Anterior cingulate cortex (tissue), 58 donors: ENCODE measurements at regions not wholly inside any gene's neighbourhood (a gene's known extent, or its start where the extent isn't known, plus 50 kb on each side); places are given as distances from the start of the nearest gene placed in this dataset.
"Not testable (repeated sequence)": the region's sequence is repeated elsewhere in the genome, so short reads cannot be mapped to it uniquely, and the experiment has no call there.

Source experiments
- DNase-seq, 58 donors: peaks; one replicate each; lab custom pipeline; 2025; lab: John Stamatoyannopoulos, UW

GRCh38 chrX:40262157-40263013 lies 164.6 kb upstream of the BCOR start:
- DNase-seq: no peak

GRCh38 chrX:40261833-40262156 lies 164.0 kb upstream of the BCOR start:
- no peak for DNase-seq

DNA sequence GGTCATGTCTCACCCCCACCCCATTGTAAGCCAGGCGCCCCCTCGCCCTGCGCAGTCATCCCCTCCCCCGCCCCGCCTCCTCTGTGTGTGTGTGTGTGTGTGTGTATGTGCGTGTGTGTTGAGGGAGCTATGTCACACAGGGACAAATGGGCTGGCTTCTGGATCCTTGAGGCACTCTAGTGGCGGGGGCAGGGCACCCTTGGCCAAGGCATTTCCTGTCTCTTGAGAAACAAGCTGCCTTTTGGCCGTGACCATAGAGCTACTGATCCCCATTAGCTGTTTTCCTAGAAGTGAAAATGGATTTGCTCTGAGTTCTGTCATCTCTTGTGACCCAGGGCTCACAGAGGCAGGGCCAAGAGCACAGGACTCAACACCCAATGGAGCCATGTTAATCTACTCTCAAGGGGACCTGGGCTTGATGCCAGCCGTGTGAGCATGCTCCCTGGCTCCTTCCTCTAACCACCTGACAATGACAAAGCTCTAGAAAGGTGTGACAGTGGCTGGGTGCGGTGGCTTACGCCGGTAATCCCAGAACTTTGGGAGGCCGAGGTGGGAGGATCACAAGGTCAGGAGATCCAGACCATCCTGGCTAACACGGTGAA lies 162.5 kb upstream of the BCOR start:
- DNase-seq: no peak

- no peak for DNase-seq
Measured at GRCh38 chrX:40258909-40259308, 161.2 kb upstream of the BCOR start.

DNA sequence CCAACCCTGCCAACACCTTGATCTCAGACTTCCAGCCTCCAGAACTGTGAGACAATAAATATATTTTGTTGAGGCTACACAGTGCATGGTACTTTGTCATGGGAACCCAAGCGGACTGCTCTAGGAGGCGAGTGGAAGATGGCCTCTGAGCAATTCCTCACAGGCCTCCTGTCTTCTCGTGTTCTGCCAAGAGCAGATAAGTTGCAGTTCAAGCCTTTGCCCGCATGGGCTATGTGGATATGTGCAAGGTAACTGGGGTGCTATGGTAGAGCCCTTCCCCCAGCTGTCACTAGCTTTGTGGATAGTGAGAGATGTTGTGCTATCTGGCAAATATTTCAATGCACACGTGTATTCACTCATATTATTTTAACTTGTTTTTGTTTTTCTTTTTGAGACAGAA lies 156.0 kb upstream of the BCOR start:
- DNase-seq: no peak

GRCh38 chrX:40249582-40249981 lies 151.8 kb upstream of the BCOR start:
- DNase-seq: no peak

DNA sequence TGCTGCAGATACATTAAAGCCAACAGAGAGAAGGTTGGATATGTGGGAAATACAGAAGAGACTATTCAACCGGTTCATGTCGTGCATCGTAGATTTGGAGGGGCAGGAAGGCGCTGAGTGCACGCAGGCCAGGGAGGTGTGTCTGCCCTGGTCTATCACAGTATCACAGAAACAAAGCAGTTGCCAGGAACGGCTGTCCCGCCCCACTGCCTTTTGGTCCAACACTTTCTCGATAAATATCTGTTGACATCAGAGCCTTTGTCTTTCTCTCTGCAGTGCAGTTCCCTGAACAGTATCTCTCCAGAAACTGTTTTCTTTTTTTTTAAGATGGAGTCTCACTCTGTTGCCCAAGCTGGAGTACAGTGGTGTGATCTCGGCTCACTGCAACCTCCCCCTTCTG lies 151.1 kb upstream of the BCOR start:
- no peak for DNase-seq

- DNase-seq: no peak
Measured at GRCh38 chrX:40247848-40248622, 150.3 kb upstream of the BCOR start.

DNA sequence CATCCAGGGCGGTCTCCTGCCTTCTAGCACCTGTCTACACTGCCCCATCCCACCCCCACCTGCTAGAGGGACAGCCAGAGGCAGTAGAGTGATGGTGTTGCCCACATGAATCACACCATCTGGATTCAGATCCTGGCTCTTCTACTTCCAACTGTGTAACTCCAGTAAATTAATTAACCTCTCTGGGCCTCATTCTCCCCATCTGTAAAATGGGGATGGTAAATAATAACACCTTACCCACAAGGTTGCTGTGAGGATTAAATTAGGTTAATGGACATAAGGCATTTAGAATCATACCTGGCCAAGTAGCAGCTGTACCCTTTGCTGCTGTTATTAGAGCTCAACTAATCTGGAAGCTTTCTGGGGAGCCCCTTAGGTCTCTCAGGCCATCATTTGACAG lies 149.6 kb upstream of the BCOR start:
- DNase-seq: no peak

- no peak for DNase-seq
Measured at GRCh38 chrX:40245488-40246071, 147.8 kb upstream of the BCOR start.

DNA sequence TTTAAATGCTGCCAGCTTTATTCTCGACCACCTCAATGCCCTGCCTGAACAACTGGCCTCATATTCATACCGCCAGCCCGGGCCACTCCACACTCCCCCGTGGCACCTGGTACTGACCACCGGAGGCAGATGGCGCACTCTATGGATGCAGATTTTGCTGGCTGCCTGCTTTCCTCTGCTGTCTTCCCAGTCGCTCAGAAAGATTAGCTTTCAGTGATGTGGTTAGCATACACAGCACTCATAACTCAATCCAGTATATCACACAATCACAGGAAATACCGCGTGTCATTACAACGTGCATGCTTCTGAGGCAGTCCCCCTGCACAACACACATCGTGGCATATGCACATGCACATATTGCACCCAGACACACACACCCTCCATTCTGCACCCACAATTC lies 147.2 kb upstream of the BCOR start:
- DNase-seq: peak in 2 of 58 donors; percentile 0

DNA sequence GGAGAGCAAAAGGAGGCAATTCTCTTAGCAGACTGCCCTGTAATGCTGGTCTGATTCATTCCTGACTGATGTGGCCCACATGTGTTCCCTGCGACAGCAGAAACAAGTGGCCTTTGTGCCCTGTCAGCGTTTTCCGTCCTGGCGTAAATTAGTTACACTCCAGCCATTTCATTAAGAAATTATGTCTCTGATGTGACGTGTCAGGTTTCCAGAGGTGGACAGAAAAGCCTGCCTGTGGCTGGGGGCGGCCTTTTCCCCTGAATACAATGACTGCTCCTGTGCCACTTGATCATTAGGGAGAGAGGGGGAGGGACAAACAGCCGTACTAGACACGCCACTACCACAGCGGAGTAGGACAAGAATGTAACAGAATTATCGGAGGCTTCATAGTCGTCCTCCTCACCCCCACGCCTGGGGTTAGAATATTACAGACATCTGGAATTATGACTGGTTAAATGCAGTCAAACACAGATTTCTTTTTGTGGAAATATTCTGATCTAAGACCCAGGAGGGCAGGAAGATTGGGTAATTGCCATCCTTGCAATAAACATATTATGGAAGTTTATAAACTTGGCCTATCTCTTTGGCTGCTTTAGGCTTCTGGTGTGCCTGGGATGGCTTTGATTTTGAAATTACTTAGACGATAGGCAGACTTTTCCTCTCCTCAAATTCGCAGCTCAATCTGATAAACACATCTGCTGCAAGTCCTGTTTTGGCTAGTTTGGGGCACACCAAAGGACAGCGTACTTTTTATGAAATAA lies 146.2 kb upstream of the BCOR start:
- no peak for DNase-seq

DNA sequence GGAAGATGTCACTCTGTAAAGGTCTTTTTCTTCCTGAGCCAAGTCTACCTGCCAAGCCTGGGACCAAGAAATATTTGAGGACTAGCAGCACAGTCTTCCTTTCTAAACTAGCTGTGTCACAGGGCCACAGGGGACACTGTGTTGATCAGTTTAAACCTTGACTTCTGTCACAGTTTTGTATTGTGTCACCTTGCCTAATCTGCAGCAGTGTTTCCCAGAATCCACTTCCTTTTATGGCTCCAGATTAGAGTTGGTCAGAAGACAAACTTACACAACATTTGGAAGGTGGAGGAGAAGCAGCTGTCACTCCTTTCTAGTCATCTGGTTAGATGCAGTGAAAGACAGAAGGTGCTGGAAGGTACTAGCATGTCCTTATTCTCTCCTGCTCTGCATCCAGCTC lies 143.1 kb upstream of the BCOR start:
- DNase-seq: peak in 1 of 58 donors; percentile 0

- no peak for DNase-seq
Measured at GRCh38 chrX:40237731-40238178, 140.0 kb upstream of the BCOR start.

DNA sequence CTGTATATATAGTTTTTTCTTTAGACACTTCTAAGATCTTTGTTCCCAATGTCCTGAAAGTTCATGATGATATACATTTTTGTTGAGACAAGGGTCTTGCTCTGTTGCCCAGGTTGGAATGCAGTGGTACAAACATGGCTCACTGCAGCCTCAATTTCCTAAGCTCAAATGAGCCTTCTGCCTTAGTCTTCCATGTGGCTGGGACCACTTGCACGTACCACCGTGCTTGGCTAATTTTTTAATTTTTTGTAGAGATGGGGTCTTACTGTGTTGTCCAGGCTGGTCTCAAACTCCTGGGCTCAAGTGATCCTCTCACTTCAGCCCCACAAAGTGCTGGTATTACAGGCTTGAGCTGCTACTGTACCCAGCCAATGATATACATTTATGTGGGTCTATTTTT lies 132.9 kb upstream of the BCOR start:
- DNase-seq: no peak

DNA sequence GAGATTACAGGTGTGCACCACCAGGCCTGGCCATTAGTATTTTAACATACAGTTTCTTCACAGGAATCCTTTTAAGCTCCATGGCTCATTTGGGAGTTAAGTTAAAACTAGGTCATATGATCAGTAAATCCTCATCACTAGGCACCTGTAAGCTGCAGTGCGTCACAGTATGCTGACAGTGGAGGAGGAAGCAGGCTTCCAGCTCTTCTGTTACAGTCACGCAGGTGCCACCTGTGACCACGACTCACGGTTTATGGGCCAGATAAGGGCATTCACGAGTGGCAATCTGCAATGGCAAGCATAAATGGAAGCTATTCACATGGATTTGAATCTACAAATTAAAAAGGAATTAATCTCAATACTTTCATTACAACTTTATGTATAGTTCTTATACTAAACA lies 129.4 kb upstream of the BCOR start:
- no peak for DNase-seq

GRCh38 chrX:40224658-40225057 lies 126.9 kb upstream of the BCOR start:
- no peak for DNase-seq

- not testable (repeated sequence) for DNase-seq
Measured at GRCh38 chrX:40222612-40223011, 124.9 kb upstream of the BCOR start.

GRCh38 chrX:40213092-40213491 lies 115.3 kb upstream of the BCOR start:
- DNase-seq: no peak

DNA sequence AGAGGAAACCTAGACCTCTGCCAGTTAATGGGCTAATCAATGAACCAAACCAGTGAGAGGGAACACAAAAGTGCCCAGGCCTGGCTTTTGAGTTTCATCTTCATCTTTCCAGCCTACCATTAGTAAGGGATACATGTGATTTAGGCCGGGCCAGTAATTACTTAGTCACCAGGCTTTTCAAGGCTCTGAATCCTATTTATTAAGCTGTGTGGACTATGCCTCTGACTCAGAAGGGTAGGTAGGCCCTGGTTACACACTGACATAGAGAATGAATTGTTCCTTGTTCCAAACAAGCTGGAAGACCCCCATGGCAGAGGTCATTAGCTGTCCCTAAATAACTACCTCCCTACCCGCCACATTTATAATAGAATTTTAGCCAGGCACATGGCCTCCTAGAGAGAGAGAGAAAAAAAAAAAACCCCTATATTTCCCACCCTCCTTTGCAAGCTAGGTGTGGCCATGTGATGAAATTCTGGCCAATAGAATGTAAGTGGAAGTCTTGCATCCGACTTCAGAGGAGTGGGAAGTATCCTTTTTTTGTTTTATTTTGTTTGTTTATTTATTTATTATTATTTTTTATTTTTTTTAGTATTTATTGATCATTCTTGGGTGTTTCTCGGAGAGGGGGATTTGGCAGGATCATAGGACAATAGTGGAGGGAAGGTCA lies 112.3 kb upstream of the BCOR start:
- no peak for DNase-seq
